H9 (cell line): ENCODE measurements at regions not wholly inside any gene's neighbourhood (a gene's known extent, or its start where the extent isn't known, plus 50 kb on each side); places are given as distances from the start of the nearest gene placed in this dataset.
"Not testable (repeated sequence)": the region's sequence is repeated elsewhere in the genome, so short reads cannot be mapped to it uniquely, and the experiment has no call there.

Source experiments
- DNase-seq: peaks from one replicate; pipeline ENCODE4 v3.0.0-alpha.2; 2017
- H2AFZ ChIP-seq: one replicate; pipeline ENCODE4 v1.6.1; 2013; ENCODE audit warnings: mild to moderate bottlenecking, low read length, control low read depth, moderate library complexity
- H2AK5ac ChIP-seq: 2 replicates; pipeline ENCODE4 v1.6.1; 2013; ENCODE audit warnings: low read length, control low read depth, mixed read lengths; ENCODE audit not compliant: insufficient read length
- H2BK120ac ChIP-seq: one replicate; pipeline ENCODE4 v1.6.1; 2013; ENCODE audit warnings: low read depth, mild to moderate bottlenecking, low read length, control low read depth, inconsistent platforms; ENCODE audit not compliant: poor library complexity, severe bottlenecking
- H2BK12ac ChIP-seq: 2 replicates; pipeline ENCODE4 v1.6.1; 2013; ENCODE audit warnings: low read length, control low read depth, mixed read lengths, low read depth; ENCODE audit not compliant: insufficient read length
- H2BK15ac ChIP-seq: 2 replicates; pipeline ENCODE4 v1.6.1; 2013; ENCODE audit warnings: low read depth, low read length, control low read depth
- H2BK20ac ChIP-seq: one replicate; pipeline ENCODE4 v1.6.1; 2013; ENCODE audit warnings: low read depth, mild to moderate bottlenecking, low read length, control low read depth, inconsistent platforms; ENCODE audit not compliant: poor library complexity, severe bottlenecking
- H2BK5ac ChIP-seq: 2 replicates; pipeline ENCODE4 v1.6.1; 2013; ENCODE audit warnings: low read length, control low read depth, mixed read lengths; ENCODE audit not compliant: insufficient read length
- H3K14ac ChIP-seq: 2 replicates; pipeline ENCODE4 v1.6.1; 2013; ENCODE audit warnings: low read length, control low read depth; ENCODE audit not compliant: insufficient read depth
- H3K18ac ChIP-seq: 2 replicates; pipeline ENCODE4 v1.6.1; 2013; ENCODE audit warnings: low read depth, mild to moderate bottlenecking, mixed read lengths, low read length, control low read depth; ENCODE audit not compliant: insufficient read length
- H3K23ac ChIP-seq: 2 replicates; pipeline ENCODE4 v1.6.1; 2013; ENCODE audit warnings: low read length, control low read depth, mixed read lengths, low read depth; ENCODE audit not compliant: insufficient read length
- H3K23me2 ChIP-seq: 2 replicates; pipeline ENCODE4 v1.6.1; 2013; ENCODE audit warnings: low read depth, mild to moderate bottlenecking, mixed read lengths, low read length, control low read depth; ENCODE audit not compliant: insufficient read length, poor library complexity, severe bottlenecking
- H3K27ac ChIP-seq: 2 replicates; pipeline ENCODE4 v1.5.1; 2013; ENCODE audit warnings: low read length, control low read depth, mixed read lengths, low read depth; ENCODE audit not compliant: insufficient read length
- H3K27me3 ChIP-seq: 2 replicates; pipeline ENCODE4 v1.6.1; 2013; ENCODE audit warnings: low read length, control low read depth, inconsistent platforms; ENCODE audit not compliant: insufficient read depth
- H3K4ac ChIP-seq: 2 replicates; pipeline ENCODE4 v1.6.1; 2013; ENCODE audit warnings: low read depth, mild to moderate bottlenecking, control low read depth, inconsistent platforms, low read length, moderate library complexity
- H3K4me1 ChIP-seq: 2 replicates; pipeline ENCODE4 v1.6.1; 2013; ENCODE audit warnings: low read length, control low read depth, inconsistent platforms; ENCODE audit not compliant: insufficient read depth
- H3K4me2 ChIP-seq: 2 replicates; pipeline ENCODE4 v1.6.1; 2013; ENCODE audit warnings: low read length, control low read depth, mixed read lengths; ENCODE audit not compliant: insufficient read length, insufficient read depth
- H3K56ac ChIP-seq: 2 replicates; pipeline ENCODE4 v1.6.1; 2013; ENCODE audit warnings: low read depth, mild to moderate bottlenecking, mixed read lengths, low read length, control low read depth; ENCODE audit not compliant: insufficient read length
- H3K79me1 ChIP-seq: 2 replicates; pipeline ENCODE4 v1.6.1; 2013; ENCODE audit warnings: low read depth, mild to moderate bottlenecking, moderate library complexity, low read length, control low read depth, inconsistent platforms; ENCODE audit not compliant: insufficient read depth, poor library complexity, severe bottlenecking
- H3K79me2 ChIP-seq: 2 replicates; pipeline ENCODE4 v1.6.1; 2013; ENCODE audit warnings: low read length, control low read depth, inconsistent platforms; ENCODE audit not compliant: insufficient read depth
- H3K9ac ChIP-seq: 2 replicates; pipeline ENCODE4 v1.6.1; 2013; ENCODE audit warnings: low read length, control low read depth, mixed read lengths; ENCODE audit not compliant: insufficient read length; ENCODE audit errors: extremely low read depth
- H3K9me3 ChIP-seq: one replicate; pipeline ENCODE4 v1.6.1; 2013; ENCODE audit warnings: low read depth, low read length, inconsistent platforms; ENCODE audit not compliant: control insufficient read depth
- H3T11ph ChIP-seq: one replicate; pipeline ENCODE4 v1.6.1; 2013; ENCODE audit warnings: mild to moderate bottlenecking, low read length, control low read depth, inconsistent platforms
- H4K20me1 ChIP-seq: one replicate; pipeline ENCODE4 v1.6.1; 2013; ENCODE audit not compliant: control insufficient read depth, insufficient read length, insufficient read depth
- H4K5ac ChIP-seq: 2 replicates; pipeline ENCODE4 v1.6.1; 2013; ENCODE audit warnings: low read depth, mild to moderate bottlenecking, mixed read lengths, low read length, control low read depth; ENCODE audit not compliant: insufficient read length
- H4K8ac ChIP-seq: replicated peaks from 2 replicates; pipeline ENCODE4 v1.6.1; 2013; ENCODE audit warnings: low read length, control low read depth, mixed read lengths, low read depth; ENCODE audit not compliant: insufficient read length
- H4K91ac ChIP-seq: 2 replicates; pipeline ENCODE4 v1.6.1; 2013; ENCODE audit warnings: low read depth, mild to moderate bottlenecking, moderate library complexity, mixed read lengths, low read length, control low read depth; ENCODE audit not compliant: insufficient read length
- H3K27ac Mint-ChIP-seq, 3 experiments: 2 replicates in 2 of 3; 3 replicates in 1 of 3; pipeline ENCODE4 v1.8.0; 2020 to 2021; ENCODE audit warnings: mixed read lengths in 3 of 3, mild to moderate bottlenecking in 1 of 3, moderate library complexity in 1 of 3
- H3K27me3 Mint-ChIP-seq: 2 replicates; pipeline ENCODE4 v1.8.0; 2021; ENCODE audit warnings: low read depth, mild to moderate bottlenecking, moderate library complexity, mixed read lengths
- H3K36me3 Mint-ChIP-seq, 3 experiments: 2 replicates in 2 of 3; 3 replicates in 1 of 3; pipeline ENCODE4 v1.8.0; 2020 to 2021; ENCODE audit warnings: low read depth in 3 of 3, mixed read lengths in 3 of 3; ENCODE audit not compliant: insufficient read depth in 1 of 3
- H3K4me1 Mint-ChIP-seq, 2 experiments: 2 replicates each; pipeline ENCODE4 v1.8.0; 2020; ENCODE audit warnings: mixed read lengths in 2 of 2
- H3K4me3 Mint-ChIP-seq, 2 experiments: 2 replicates in 1 of 2; 3 replicates in 1 of 2; pipeline ENCODE4 v1.8.0; 2020 to 2021; ENCODE audit warnings: mild to moderate bottlenecking in 2 of 2, mixed read lengths in 2 of 2, moderate library complexity in 1 of 2
- H3K9me3 Mint-ChIP-seq, 2 experiments: 2 replicates in 1 of 2; 3 replicates in 1 of 2; pipeline ENCODE4 v1.8.0; 2020; ENCODE audit warnings: mild to moderate bottlenecking in 2 of 2, mixed read lengths in 2 of 2, moderate library complexity in 1 of 2
- WGBS: extraction: QIAGEN DNeasy Blood & Tissue Kit; methylation state at CpG from one replicate; pipeline ENCODE4 v1.1.7; 2013; ENCODE audit warnings: missing lambda C conversion rate, low lambda C conversion rate, mixed read lengths; ENCODE audit not compliant: insufficient read length; ENCODE audit errors: extremely low coverage; 5-methylcytosine and 5-hydroxymethylcytosine counted together

DNA sequence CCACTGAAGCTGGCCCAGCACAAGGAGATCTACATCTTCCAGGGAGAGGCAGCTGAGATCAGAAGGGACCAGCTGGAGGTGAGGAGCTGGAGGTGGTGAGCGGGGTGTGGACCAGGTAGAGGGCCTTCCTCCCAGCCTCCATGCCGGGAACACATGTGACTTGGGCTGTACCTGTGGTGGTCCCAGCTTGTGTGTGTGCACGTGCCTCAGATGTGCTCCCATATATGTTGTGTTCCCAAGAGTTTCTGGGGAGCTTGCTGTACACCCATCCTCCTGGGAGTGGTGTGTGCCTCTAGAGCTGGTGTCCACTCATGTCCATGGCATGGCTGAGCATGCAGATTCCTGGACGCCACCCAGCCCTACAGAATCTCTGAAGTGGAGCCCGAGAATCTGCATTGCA is 183.7 kb upstream of the AKAP13 start:
- not testable (repeated sequence) for H2BK15ac ChIP-seq, H3K9ac ChIP-seq, H3K27ac ChIP-seq, H3K4ac ChIP-seq, H3K23me2 ChIP-seq, H3K18ac ChIP-seq, H3K79me2 ChIP-seq, H3K27me3 Mint-ChIP-seq, H4K91ac ChIP-seq, H2BK12ac ChIP-seq, H3K79me1 ChIP-seq, H3K4me1 Mint-ChIP-seq, H2BK20ac ChIP-seq, H3K27ac Mint-ChIP-seq, DNase-seq, H2BK5ac ChIP-seq, H2BK120ac ChIP-seq, H3K4me2 ChIP-seq, H3K4me3 Mint-ChIP-seq, H3K9me3 ChIP-seq, H3K14ac ChIP-seq, H3T11ph ChIP-seq, H4K5ac ChIP-seq, H4K8ac ChIP-seq, H3K27me3 ChIP-seq, H3K36me3 Mint-ChIP-seq, H3K9me3 Mint-ChIP-seq, H3K4me1 ChIP-seq, H3K56ac ChIP-seq, H2AFZ ChIP-seq, H4K20me1 ChIP-seq, H2AK5ac ChIP-seq, H3K23ac ChIP-seq
- WGBS = no CpG with 5 or more reads among the region's 5 CpGs

DNA sequence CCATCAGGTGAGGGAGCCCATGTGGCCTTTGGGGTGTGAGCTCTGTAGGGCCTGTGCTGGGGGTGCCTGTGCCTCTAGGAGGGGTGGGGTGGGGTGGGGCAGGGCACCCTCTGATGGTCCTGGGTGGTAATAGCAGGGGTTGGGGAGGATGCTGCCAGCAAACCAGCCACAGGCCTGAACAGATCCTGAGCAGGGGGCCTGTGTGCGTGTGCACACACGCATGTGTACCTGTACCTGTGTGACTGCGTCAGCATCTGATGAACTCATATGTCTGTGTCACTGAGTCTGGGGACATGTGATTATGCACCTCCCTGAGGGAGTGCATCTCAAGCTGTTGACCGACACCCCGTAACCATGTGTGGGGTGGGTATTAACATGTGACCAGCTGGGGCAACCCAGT is 182.8 kb upstream of the AKAP13 start:
- not testable (repeated sequence) for H4K8ac ChIP-seq, H2AFZ ChIP-seq, H3K4me3 Mint-ChIP-seq, H2BK12ac ChIP-seq, H3K9ac ChIP-seq, H3K27me3 Mint-ChIP-seq, H3K9me3 Mint-ChIP-seq, H4K20me1 ChIP-seq, H3K4me1 Mint-ChIP-seq, H3K27ac ChIP-seq, H3K14ac ChIP-seq, H3K23me2 ChIP-seq, H3K4ac ChIP-seq, H3K79me2 ChIP-seq, H3K9me3 ChIP-seq, H3K18ac ChIP-seq, H3K56ac ChIP-seq, H2BK120ac ChIP-seq, H3K27ac Mint-ChIP-seq, H3K4me2 ChIP-seq, H3K23ac ChIP-seq, H3K79me1 ChIP-seq, H2BK5ac ChIP-seq, H2BK20ac ChIP-seq, H3K27me3 ChIP-seq, H4K5ac ChIP-seq, H2AK5ac ChIP-seq, DNase-seq, H4K91ac ChIP-seq, H3K36me3 Mint-ChIP-seq, H3T11ph ChIP-seq, H2BK15ac ChIP-seq, H3K4me1 ChIP-seq
- WGBS = no CpG with 5 or more reads among the region's 5 CpGs

DNA sequence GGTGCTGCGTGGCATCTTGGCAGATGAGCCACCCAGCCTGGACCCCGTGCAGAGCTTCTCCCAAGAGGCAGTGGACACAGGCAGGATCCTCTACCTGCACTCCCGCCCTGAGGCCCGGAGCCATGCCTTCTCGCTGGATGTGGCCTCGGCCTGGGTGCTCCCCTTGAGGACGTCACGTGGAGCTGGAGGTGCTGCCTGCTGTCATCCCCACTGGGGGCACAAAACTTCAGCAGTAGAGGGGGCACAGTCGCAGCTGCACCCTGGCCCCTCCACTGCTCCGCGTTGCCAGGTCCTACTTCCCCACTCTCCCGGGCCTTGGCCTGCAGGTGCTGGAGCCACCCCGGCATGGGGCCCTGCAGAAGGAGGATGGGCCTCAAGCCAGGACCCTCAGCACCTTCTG is 182.0 kb upstream of the AKAP13 start:
- H4K5ac ChIP-seq, H3K14ac ChIP-seq, H2BK15ac ChIP-seq, H3K27me3 ChIP-seq, H3K4me1 Mint-ChIP-seq, H3T11ph ChIP-seq, H2BK12ac ChIP-seq, H2BK5ac ChIP-seq, H2BK120ac ChIP-seq, H3K36me3 Mint-ChIP-seq, H3K79me2 ChIP-seq, H3K27me3 Mint-ChIP-seq, H4K8ac ChIP-seq, H3K4ac ChIP-seq, H3K23me2 ChIP-seq, H3K56ac ChIP-seq, H2BK20ac ChIP-seq, H2AK5ac ChIP-seq, H4K20me1 ChIP-seq, H4K91ac ChIP-seq, H3K23ac ChIP-seq, H3K9me3 ChIP-seq, H3K4me2 ChIP-seq, H3K4me3 Mint-ChIP-seq, H3K18ac ChIP-seq, H3K4me1 ChIP-seq, H2AFZ ChIP-seq, H3K79me1 ChIP-seq, H3K27ac ChIP-seq, H3K9me3 Mint-ChIP-seq, DNase-seq, H3K27ac Mint-ChIP-seq, H3K9ac ChIP-seq: not testable (repeated sequence)
- WGBS = no CpG with 5 or more reads among the region's 13 CpGs
